Islet precursor cell (in vitro differentiated cells): ENCODE measurements at regions not wholly inside any gene's neighbourhood (a gene's known extent, or its start where the extent isn't known, plus 50 kb on each side); places are given as distances from the start of the nearest gene placed in this dataset.

ENCODE experiments used
- DNase-seq: peaks from one replicate; pipeline ENCODE4 v3.0.0-alpha.2; 2018

- DNase-seq, result no peak
Observed at GRCh38 chr16:6644916-6645315, 687.7 kb upstream of the RBFOX1 start.

DNA sequence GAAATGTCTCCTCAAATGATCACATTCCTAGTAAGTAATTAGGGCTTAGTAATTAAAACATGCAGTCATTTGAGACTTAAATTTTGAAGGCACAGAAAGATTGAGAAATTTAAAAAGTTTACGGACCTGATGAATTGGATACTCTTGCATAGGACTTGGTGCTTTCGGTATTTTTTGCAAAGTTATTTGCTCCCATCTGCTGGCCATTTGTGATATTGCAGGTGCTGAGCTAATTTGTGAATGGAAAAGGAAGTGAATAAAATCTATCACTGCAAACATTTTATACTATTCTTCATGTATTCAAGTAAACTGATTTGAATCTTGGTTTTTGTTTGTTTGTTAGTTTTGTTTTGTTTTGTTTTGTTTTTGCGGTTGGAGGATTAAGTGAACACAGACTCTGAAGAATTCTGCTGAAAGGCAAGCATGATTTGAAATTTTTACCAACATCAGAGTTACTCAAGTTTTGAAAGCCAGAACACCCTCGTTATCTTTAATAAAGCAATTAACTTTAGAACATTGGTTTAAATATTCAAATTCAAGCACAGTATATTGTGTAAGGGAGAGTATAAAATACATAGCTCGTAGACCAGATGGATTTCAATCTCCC, 689.5 kb upstream of the RBFOX1 start:
- peak; percentile 70 for DNase-seq

GRCh38 chr16:6642271-6642670, 690.4 kb upstream of the RBFOX1 start:
- DNase-seq, result no peak

DNA sequence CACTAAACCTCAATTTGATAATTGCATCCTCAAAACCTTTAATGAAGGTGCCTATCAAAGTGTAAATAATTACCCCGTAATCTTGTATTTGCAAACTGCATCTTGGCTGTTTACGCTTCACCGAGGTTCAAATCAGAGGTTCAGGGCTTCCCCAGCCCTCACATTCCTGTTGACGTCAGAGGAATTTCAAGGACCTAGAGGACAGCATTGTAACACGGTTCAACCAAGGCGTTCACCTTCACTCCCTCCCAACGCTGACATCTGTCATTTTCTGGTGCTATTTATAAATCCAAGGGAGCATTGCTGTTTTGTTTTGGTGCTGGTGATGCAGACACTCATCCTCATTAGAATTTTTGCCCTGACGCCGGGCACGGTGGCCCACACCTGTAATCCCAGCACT, 691.6 kb upstream of the RBFOX1 start:
- no peak for DNase-seq

GRCh38 chr16:6636457-6636856, 696.2 kb upstream of the RBFOX1 start:
- DNase-seq, result no peak

GRCh38 chr16:6634151-6634550, 698.5 kb upstream of the RBFOX1 start:
- no peak for DNase-seq

GRCh38 chr16:6633456-6633855, 699.2 kb upstream of the RBFOX1 start:
- no peak for DNase-seq

DNA sequence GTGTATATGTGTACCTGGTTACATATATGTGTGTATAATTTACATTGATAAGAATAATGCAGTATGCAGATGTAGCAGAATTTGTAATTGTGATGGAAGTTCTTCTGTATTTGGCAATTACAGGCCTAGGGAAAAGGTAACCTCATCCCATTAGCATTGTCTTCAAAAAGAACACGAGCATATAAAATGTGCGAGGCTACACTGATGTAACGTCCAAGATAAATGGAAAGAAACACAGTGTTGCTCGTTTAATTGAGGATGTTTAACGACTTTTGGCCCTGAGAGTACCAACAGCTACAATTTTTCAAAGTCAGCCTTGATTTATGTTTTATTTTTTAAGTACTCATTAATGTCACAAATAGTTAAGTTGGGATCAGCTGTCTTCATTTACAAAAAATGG, 703.5 kb upstream of the RBFOX1 start:
- no peak for DNase-seq

- DNase-seq, result no peak
Observed at GRCh38 chr16:6625606-6626005, 707.0 kb upstream of the RBFOX1 start.

GRCh38 chr16:6618874-6619273, 713.8 kb upstream of the RBFOX1 start:
- DNase-seq, result no peak

DNA sequence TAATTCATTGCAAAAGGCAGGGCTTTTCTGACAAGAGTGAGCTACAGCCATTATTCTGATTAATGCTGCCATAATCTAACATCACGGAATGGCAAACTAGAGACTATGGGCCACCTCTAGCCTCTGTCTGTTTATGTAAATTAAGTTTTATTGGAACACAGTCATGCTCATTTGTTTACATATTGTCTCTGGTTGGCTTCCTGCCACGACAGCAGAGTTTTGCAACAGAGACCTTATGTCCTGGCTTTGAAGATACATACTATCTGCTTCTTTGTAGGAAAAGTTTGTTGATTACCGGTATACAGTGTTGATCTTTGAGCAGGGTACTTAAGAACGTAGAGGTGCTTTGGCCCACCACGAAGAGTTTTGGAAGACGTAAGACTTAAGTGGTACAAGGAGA, 715.9 kb upstream of the RBFOX1 start:
- no peak for DNase-seq

GRCh38 chr16:6615636-6616035, 717.0 kb upstream of the RBFOX1 start:
- no peak for DNase-seq

DNA sequence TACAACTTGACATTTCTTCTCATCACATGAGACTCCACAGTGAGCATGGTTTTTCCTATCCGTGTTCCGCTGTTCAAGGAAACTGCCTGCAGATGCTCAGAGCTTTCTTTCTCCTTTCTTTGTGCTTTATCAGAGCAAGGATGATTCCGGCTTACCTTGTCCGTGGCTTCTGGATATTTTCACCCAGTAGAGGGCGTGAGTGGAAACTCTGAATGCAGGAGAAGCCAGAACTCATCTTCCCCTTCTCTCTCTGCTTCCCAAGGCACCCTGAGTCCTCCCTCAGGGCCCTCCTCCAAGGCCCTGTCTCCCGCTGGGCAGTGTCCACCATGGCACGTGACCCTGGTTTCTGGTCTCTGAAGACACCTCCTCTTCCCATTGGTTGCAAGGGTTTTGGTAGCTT, 721.1 kb upstream of the RBFOX1 start:
- DNase-seq, result peak; percentile 68

DNA sequence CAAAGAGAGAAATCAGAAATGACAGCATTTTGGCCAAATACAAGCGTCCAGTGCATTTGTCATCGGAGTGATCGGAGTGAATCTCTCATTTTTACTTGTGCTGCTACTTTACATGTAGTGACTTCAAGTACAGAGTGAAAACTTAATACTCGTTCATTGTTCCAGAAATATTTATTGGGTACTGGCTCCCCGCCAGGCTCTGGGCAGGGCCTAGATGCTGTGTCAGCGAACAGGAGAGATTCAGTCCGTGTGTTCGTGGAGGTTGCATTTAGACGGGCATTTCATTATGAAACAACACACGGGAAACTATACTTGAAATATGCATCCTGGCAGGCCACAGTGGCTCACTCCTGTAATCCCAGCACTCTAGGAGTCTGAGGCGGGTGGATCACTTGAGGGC, 727.2 kb upstream of the RBFOX1 start:
- no peak for DNase-seq

DNA sequence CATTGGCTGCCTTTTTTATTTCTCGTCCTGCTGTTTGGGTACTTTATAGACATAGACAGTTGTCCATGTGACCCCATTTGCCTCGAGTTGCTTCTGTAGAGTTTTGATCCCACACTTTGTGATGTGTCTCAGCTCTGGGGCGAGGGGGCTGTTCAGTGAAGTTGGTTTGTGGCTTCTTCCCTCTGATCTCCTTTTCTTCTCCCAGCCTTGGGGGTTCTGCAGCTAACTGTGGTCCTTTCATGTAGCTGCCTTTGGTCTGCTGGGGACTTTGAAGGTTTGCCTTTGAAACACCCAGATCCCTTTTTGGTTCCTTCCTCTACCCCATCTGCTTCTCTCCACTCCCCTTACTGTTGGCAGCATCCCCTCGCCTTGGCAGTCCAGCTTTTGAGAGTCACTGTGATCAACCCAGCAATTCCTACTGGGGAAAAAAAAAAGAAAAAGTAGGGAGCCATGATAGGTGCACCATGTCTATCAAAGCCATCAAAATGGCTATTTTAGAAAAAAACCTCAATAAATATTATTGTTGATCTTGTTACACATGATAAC, 728.8 kb upstream of the RBFOX1 start:
- DNase-seq, result no peak

DNA sequence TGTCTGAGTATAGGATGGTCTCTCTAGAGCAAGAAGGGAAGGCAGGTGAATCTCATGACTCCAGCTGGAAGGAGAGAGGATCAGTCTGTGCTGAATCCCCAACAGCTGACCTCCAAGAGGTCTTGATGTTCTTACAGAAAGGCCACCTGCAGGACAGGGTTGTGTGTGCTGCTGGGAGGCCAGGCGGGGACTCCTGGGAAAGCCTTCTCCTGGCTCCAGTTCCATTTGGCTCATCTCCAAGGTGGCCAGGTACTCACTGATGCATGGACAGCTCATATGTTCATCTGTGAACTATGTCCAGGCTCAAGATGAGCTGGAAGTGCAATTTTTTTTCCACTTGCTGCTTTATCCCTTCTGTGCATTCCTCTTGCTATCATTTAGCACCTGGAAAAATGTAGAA, 730.2 kb upstream of the RBFOX1 start:
- DNase-seq, result no peak

DNA sequence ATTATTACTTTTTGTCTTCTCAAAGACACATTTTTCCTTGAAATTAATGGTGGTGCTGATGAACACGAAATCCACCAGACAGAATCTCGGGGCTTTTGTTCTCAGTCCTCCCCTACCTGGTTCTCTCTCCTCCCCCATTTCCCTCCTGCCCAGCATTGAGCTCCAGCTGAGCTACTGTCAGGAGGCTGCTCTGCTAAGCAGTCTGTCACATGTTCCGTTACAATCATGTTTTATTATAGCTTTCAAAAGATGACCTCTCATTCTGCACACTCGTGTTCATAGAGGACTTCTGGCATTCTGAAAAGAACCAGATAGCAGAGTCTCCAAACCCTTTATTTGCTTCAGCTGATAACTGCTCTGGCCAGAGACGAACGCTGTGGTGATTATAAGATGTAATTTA, 732.5 kb upstream of the RBFOX1 start:
- DNase-seq, result no peak

DNA sequence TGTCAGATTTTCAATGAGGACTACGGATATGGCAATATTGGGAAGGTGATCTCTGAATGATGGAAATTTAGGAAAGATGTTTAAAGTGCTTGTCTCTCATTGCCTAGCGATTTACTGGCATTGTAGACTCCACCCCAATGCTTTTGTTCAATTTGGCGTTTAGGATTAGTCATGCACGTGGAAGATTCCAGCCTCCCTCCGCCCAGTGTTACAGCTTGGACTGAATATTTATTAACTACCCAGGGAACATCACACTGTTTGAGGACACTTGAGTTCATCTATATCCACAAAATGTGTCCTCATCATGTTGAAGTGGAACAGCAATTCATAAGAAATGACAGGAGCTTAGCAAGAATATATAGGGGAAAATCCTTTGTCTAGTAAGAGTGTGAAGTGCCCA, 738.8 kb upstream of the RBFOX1 start:
- DNase-seq, result no peak

DNA sequence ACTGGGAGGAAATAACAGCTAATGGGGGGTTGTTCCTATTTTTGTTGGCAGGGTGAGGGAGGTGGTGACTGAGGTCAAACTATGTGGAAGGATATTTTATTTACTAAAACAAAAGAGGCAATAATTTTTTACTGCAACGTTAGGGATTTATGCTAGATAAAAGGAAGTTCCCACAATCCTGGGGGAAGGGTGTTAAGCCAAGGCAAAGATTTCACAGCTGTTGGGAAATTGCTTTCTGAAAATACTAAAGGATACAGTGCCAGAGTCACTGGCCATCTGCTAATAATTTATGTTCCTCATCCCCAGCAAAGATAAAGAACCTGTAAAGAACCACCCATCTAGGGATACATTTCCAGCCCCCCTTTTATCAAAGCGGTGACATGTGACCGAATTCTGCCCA, 756.0 kb upstream of the RBFOX1 start:
- DNase-seq, result no peak

DNA sequence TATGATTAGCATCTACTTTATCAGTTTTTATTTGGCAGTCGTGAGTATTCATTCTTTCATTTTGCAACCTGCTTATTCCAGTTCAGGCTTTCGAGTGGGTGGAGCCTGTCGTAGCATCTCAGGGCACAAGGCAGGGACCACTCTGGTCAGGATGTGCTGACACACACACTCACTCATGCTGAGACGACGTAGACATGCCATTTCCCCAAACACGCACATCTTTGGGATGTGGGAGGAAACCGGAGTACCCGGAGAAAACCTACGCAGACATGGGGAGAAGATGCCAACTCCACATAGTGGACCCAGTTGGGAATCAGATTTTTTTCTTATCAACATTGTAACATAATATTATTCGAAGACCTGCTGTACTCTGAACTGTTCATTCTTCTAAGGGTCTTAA, 756.5 kb upstream of the RBFOX1 start:
- no peak for DNase-seq

- DNase-seq, result no peak
Observed at GRCh38 chr16:6574146-6574545, 758.5 kb upstream of the RBFOX1 start.

GRCh38 chr16:6573577-6573976, 759.1 kb upstream of the RBFOX1 start:
- peak; percentile 84 for DNase-seq

DNA sequence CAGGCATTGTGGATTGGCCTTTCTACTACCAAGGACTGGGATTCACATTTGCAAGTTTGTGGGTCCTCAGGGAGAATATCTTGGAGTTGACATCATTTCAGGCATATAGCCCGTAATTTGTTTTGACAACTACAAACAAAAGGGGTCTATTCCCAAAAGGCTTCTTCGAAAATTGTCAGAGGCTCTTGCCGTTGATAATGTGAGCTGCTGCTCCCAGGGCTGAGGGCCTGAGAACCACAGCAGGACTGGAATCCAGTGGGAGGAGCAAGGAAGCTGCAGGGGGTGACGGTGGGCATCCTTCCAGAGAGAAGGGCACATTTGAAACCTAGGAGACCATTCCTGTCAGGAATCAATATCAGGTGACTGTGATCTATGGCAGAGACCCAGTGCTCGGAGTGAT, 761.6 kb upstream of the RBFOX1 start:
- no peak for DNase-seq

DNA sequence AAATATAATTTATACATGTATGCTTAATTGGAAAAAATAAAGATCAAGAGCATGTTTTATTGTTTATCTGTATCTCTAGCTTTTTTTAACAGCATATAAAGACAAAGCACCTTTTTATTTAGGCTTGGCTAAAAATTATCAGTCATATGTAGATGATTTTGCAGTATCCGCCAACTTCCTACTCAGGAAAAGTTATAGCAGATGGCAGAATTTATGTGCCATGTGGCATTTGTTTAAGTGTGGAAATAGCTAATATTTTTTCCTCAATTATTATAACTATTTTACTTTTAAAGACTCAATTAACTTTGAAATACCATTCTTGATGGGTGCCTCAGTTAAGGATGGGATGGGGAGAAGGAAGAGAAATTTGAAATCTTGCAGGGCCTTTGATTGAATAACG, 762.1 kb upstream of the RBFOX1 start:
- no peak for DNase-seq

GRCh38 chr16:6562986-6563385, 769.7 kb upstream of the RBFOX1 start:
- DNase-seq, result no peak
